ENCODE measurements at regions not wholly inside any gene's neighbourhood (a gene's known extent, or its start where the extent isn't known, plus 50 kb on each side); places are given as distances from the start of the nearest gene placed in this dataset.
"Not testable (repeated sequence)": the region's sequence is repeated elsewhere in the genome, so short reads cannot be mapped to it uniquely, and the experiment has no call there.

DNA sequence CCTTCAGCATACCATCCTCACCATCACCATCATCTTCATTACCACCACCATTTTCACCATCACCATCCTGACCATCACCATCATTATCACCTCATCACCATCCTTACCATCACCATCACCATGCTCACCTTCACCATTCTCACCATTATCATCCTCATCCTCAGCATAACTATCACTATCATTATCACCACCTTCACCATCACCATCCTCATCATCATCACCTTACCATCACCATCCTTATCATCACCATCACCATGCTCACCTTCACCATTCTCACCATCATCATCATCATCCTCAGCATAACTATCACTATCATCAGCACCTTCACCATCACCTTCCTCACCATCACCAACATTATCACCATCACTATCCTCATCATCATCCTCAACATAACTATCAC, 360.4 kb downstream of the KCNJ18 start:
- intact Hi-C loops (cut with micrococcal nuclease), result not testable (repeated sequence)

DNA sequence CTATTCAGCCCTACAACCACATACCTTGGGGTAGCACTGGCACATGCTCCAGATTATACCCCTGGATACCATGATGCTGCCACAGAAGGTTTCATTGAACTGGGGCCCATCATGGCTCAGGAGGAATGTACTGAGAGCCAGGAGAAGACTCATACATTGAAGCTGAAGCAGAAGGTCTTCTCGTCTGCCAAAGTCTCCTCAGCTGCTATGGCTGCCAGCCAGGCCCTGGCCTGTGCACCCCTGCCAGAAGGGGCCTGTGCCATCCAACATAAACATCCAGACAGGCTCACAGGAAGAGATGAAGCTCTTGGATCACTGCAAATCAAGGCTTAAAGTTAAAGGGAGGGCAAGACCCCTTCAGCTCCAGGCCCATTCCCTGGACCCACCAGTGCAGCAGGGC, 364.2 kb downstream of the KCNJ18 start:
- H3K9ac ChIP-seq (ENCODE audit: insufficient read depth, low read length, poor library complexity, severe bottlenecking); H3K4me1 ChIP-seq (ENCODE audit: control insufficient read depth in 1 of 2, insufficient read depth in 2 of 2, low read length in 2 of 2); H3K4me2 ChIP-seq (replicated peaks; ENCODE audit: extremely low read depth, low read length, poor library complexity, severe bottlenecking); H3K4me3 ChIP-seq (replicated peaks in 1 of 3; ENCODE audit: low read depth in 2 of 3, low read length in 3 of 3); H3K79me2 ChIP-seq (ENCODE audit: insufficient read depth, low read length); H3K4me1 Mint-ChIP-seq; intact Hi-C loops (cut with micrococcal nuclease); H3K27ac Mint-ChIP-seq; DNase-seq; H3K4me3 Mint-ChIP-seq; H4K20me1 ChIP-seq (ENCODE audit: insufficient read depth, low read length); H3K36me3 ChIP-seq (replicated peaks in 1 of 2; ENCODE audit: control insufficient read depth in 1 of 2, insufficient read depth in 2 of 2, low read length in 2 of 2); H3K27me3 Mint-ChIP-seq (ENCODE audit: low read depth in 3 of 3); H3K27ac ChIP-seq (ENCODE audit: low read depth in 1 of 2, low read length in 2 of 2); H3K36me3 Mint-ChIP-seq; H3K27me3 ChIP-seq (ENCODE audit: control insufficient read depth in 2 of 2, insufficient read depth in 2 of 2, low read length in 2 of 2); H2AFZ ChIP-seq (ENCODE audit: insufficient read depth, low read depth, low read length, poor library complexity, severe bottlenecking): not testable (repeated sequence)
- WGBS (ENCODE audit: insufficient coverage), result 60% methylated on average over 1 of the region's 1 CpG
- peaks cover 12 to 25% of the 10 kb centered on the region in 2 donors for H3K9me3 ChIP-seq (replicated peaks in 1 of 2; ENCODE audit: control insufficient read depth in 1 of 2, insufficient read depth in 1 of 2, low read length in 2 of 2)
- peaks cover 0 to 13% (median 5%) of the 10 kb centered on the region in 7 donors for H3K9me3 Mint-ChIP-seq

More for the DNA sequence above, 360.4 kb downstream of the KCNJ18 start:
- not testable (repeated sequence) for H3K4me2 ChIP-seq (replicated peaks; ENCODE audit: extremely low read depth, low read length, poor library complexity, severe bottlenecking); H3K4me3 Mint-ChIP-seq; H3K36me3 Mint-ChIP-seq; H3K27ac ChIP-seq (ENCODE audit: low read depth in 1 of 2, low read length in 2 of 2); H2AFZ ChIP-seq (ENCODE audit: insufficient read depth, low read depth, low read length, poor library complexity, severe bottlenecking); H3K4me1 ChIP-seq (ENCODE audit: control insufficient read depth in 1 of 2, insufficient read depth in 2 of 2, low read length in 2 of 2); H3K79me2 ChIP-seq (ENCODE audit: insufficient read depth, low read length); H3K27me3 Mint-ChIP-seq (ENCODE audit: low read depth in 3 of 3); H3K4me1 Mint-ChIP-seq; DNase-seq; H4K20me1 ChIP-seq (ENCODE audit: insufficient read depth, low read length); H3K4me3 ChIP-seq (replicated peaks in 1 of 3; ENCODE audit: low read depth in 2 of 3, low read length in 3 of 3); H3K27me3 ChIP-seq (ENCODE audit: control insufficient read depth in 2 of 2, insufficient read depth in 2 of 2, low read length in 2 of 2); H3K36me3 ChIP-seq (replicated peaks in 1 of 2; ENCODE audit: control insufficient read depth in 1 of 2, insufficient read depth in 2 of 2, low read length in 2 of 2); H3K9ac ChIP-seq (ENCODE audit: insufficient read depth, low read length, poor library complexity, severe bottlenecking); H3K27ac Mint-ChIP-seq
- H3K9me3 ChIP-seq (replicated peaks in 1 of 2; ENCODE audit: control insufficient read depth in 1 of 2, insufficient read depth in 1 of 2, low read length in 2 of 2), result peaks cover 23 to 44% of the 10 kb centered on the region in 2 donors
- peaks cover 4 to 22% (median 14%) of the 10 kb centered on the region in 7 donors for H3K9me3 Mint-ChIP-seq

DNA sequence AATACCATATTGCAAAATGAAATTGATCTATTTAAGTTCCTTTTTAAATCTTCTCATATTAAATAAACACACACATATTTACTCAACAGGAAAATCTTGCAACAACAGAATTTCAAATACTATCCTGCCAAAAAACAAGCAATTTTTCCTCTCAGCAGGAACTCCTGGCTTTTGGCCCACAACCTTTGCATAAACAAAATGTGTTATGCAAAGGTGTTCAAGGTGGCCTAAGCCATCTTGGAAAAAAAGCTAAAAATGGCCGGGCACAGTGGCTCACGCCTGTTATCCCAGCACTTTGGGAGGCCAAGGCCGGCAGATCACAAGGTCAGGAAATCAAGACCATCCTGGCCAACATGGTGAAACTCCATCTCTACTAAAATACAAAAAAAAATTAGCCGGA, 383.6 kb downstream of the KCNJ18 start:
- H3K27me3 ChIP-seq (ENCODE audit: control insufficient read depth in 2 of 2, insufficient read depth in 2 of 2, low read length in 2 of 2); H4K20me1 ChIP-seq (ENCODE audit: insufficient read depth, low read length); H3K27ac ChIP-seq (ENCODE audit: low read depth in 1 of 2, low read length in 2 of 2); H3K36me3 ChIP-seq (replicated peaks in 1 of 2; ENCODE audit: control insufficient read depth in 1 of 2, insufficient read depth in 2 of 2, low read length in 2 of 2); H3K27ac Mint-ChIP-seq; H3K4me2 ChIP-seq (replicated peaks; ENCODE audit: extremely low read depth, low read length, poor library complexity, severe bottlenecking); DNase-seq; H3K4me3 Mint-ChIP-seq; H3K9me3 ChIP-seq (replicated peaks in 1 of 2; ENCODE audit: control insufficient read depth in 1 of 2, insufficient read depth in 1 of 2, low read length in 2 of 2); H3K4me3 ChIP-seq (replicated peaks in 1 of 3; ENCODE audit: low read depth in 2 of 3, low read length in 3 of 3); H3K4me1 ChIP-seq (ENCODE audit: control insufficient read depth in 1 of 2, insufficient read depth in 2 of 2, low read length in 2 of 2); H3K79me2 ChIP-seq (ENCODE audit: insufficient read depth, low read length); H3K9ac ChIP-seq (ENCODE audit: insufficient read depth, low read length, poor library complexity, severe bottlenecking); intact Hi-C loops (cut with micrococcal nuclease); H3K27me3 Mint-ChIP-seq (ENCODE audit: low read depth in 3 of 3); H2AFZ ChIP-seq (ENCODE audit: insufficient read depth, low read depth, low read length, poor library complexity, severe bottlenecking); H3K4me1 Mint-ChIP-seq; H3K36me3 Mint-ChIP-seq: not testable (repeated sequence)
- peaks cover 0 to 24% (median 12%) of the 10 kb centered on the region in 7 donors for H3K9me3 Mint-ChIP-seq
- no CpG with 5 or more reads among the region's 4 CpGs for WGBS (ENCODE audit: insufficient coverage)

DNA sequence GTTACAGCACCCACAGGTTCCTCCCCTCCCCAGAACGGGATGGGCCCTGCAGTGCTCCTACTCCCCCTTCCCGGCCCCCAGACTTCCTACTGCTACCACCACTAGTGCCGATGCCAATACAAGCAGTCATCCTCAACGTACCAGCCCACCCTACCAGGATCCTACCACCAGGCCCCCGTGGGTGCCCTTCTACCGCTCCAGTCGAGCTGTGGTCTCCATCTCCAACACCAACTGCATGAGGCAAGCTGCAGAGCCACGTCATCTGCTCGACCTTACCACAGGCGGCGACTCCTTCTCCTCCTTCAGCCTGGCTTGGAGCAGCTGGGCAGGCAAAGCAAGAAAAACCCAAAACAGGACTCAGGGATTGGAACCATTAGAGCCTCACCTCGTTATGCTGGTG, 396.3 kb downstream of the KCNJ18 start:
- DNase-seq; H3K27me3 ChIP-seq (ENCODE audit: control insufficient read depth in 2 of 2, insufficient read depth in 2 of 2, low read length in 2 of 2); H3K9ac ChIP-seq (ENCODE audit: insufficient read depth, low read length, poor library complexity, severe bottlenecking); H3K27ac ChIP-seq (ENCODE audit: low read depth in 1 of 2, low read length in 2 of 2); H3K4me1 ChIP-seq (ENCODE audit: control insufficient read depth in 1 of 2, insufficient read depth in 2 of 2, low read length in 2 of 2); intact Hi-C loops (cut with micrococcal nuclease); H3K27ac Mint-ChIP-seq; H3K4me1 Mint-ChIP-seq; H3K79me2 ChIP-seq (ENCODE audit: insufficient read depth, low read length); H4K20me1 ChIP-seq (ENCODE audit: insufficient read depth, low read length); H3K4me3 ChIP-seq (replicated peaks in 1 of 3; ENCODE audit: low read depth in 2 of 3, low read length in 3 of 3); H3K36me3 ChIP-seq (replicated peaks in 1 of 2; ENCODE audit: control insufficient read depth in 1 of 2, insufficient read depth in 2 of 2, low read length in 2 of 2); H3K36me3 Mint-ChIP-seq; H3K4me2 ChIP-seq (replicated peaks; ENCODE audit: extremely low read depth, low read length, poor library complexity, severe bottlenecking); H2AFZ ChIP-seq (ENCODE audit: insufficient read depth, low read depth, low read length, poor library complexity, severe bottlenecking); H3K4me3 Mint-ChIP-seq; H3K27me3 Mint-ChIP-seq (ENCODE audit: low read depth in 3 of 3): not testable (repeated sequence)
- WGBS (ENCODE audit: insufficient coverage), result 98% methylated on average over 11 of the region's 12 CpGs
- peaks cover 8 to 20% of the 10 kb centered on the region in 2 donors for H3K9me3 ChIP-seq (replicated peaks in 1 of 2; ENCODE audit: control insufficient read depth in 1 of 2, insufficient read depth in 1 of 2, low read length in 2 of 2)
- peaks cover 10 to 33% (median 17%) of the 10 kb centered on the region in 7 donors for H3K9me3 Mint-ChIP-seq

All from CD14-positive monocyte (primary cell).